HT1080 (cell line): ENCODE measurements at regions not wholly inside any gene's neighbourhood (a gene's known extent, or its start where the extent isn't known, plus 50 kb on each side); places are given as distances from the start of the nearest gene placed in this dataset.
A peak's percentile ranks its signal among the peaks of the same experiment; 100 is the strongest.

Experiments used
- DNase-seq: peaks from one replicate; pipeline ENCODE4 v3.0.0-alpha.2; 2015; ENCODE audit warnings: low read depth

DNA sequence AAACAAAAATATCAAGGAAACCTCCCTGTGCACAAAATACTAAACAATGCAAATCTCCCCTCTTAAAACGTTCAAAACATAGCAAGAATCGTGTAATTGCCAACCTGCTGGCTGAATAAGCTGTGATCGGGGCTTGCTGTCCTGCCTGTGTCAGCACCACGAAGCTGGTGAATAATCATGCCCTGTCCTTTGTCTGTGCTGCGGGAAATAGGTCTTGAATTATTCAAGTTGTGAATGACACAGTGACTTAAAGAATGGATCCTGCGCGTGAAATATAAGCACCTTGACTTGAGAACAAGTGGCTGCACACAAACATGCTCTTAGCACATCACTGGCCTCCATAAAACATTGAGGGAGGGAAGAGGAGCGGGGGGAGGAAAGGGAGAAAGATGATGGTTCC lies 130.2 kb downstream of the OAT start:
- DNase-seq = no peak

- no peak for DNase-seq
These were observed 130.9 kb downstream of the OAT start for GRCh38 chr10:124287791-124288190.

GRCh38 chr10:124287071-124287685 lies 131.5 kb downstream of the OAT start:
- no peak for DNase-seq

- DNase-seq = no peak
These were observed 132.1 kb downstream of the OAT start for GRCh38 chr10:124286621-124287020.

DNA sequence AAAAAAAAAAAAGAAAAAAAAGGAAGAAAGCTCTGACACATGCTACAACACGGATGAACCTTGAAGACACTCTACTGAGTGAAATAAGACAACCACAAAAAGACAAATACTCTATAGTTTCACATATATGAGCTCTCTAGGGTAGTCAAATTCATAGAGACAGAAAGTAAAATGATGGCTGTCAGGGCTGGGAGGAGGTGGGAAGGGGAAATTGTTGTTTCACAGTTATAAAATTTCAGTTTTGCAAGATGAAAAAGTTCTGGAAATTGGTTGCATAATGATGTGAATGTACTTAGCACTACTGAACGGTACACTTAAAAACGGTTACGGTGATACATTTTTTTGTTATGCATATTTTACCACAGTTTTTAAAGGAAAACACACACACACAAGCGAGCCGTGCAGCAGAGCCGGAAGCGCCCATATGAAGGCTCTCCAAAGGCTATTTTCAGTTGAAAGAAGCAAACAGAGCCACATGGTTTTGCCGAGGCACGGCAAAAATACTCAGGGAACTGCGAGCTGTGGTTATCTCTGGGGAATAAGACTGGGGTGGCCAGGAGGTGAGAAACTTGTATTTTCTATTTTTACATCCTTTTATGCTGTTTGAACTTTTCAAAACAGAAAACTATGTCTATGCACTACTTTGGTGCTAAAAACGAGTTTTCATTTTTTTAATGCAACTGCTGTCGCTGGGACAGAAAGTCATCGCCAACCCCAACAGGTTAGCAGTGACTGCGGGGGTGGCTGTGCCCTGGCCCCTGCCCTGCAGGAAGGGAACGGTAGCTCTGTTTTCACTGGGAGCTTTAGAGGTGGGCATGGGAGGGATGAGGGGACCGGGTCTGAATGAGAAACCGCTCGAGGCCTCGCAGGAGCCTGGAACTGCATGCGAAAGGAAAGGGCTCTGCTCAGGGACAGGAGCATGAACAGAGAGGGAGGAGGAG lies 132.9 kb downstream of the OAT start:
- no peak for DNase-seq

GRCh38 chr10:124283949-124284250 lies 134.8 kb downstream of the OAT start:
- no peak for DNase-seq

DNA sequence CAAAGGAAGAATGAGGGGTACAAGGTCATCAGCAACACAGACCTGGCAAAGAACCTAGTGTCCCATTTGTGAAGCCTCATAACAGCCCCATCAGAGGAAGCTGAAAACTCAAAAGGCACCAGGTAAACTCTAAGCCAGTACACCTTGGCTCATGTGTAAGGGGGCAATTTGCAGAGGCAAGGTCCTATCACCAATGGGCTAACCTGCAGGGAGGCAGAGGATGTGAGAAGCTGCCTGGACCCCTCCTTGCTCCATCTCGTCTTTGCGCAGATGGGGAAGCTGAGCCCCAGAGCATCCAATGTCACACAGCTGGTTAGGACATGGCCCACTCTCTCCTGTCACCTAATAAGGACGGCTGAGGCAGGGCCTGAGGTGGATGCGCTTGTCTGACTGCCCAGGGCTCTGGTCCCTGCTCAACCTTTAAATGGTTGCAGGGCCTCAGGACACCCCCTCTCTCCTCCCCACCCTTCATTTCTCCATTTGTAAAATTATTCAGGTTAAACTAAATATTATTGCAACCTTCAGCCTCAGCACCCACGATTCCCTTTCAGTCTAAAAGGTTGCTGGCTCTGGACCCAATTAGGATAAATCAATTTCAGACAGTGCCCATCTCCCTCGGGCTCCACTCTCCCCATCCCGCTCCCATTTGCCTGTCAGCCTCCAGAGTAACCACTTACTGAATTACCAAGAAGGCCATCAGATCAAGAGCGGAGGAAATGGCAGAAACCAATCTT lies 135.3 kb downstream of the OAT start:
- no peak for DNase-seq

- no peak for DNase-seq
These were observed 136.4 kb downstream of the OAT start for GRCh38 chr10:124282326-124282725.

- no peak for DNase-seq
These were observed 137.1 kb downstream of the OAT start for GRCh38 chr10:124281666-124282065.

GRCh38 chr10:124280916-124281315 lies 137.8 kb downstream of the OAT start:
- no peak for DNase-seq

DNA sequence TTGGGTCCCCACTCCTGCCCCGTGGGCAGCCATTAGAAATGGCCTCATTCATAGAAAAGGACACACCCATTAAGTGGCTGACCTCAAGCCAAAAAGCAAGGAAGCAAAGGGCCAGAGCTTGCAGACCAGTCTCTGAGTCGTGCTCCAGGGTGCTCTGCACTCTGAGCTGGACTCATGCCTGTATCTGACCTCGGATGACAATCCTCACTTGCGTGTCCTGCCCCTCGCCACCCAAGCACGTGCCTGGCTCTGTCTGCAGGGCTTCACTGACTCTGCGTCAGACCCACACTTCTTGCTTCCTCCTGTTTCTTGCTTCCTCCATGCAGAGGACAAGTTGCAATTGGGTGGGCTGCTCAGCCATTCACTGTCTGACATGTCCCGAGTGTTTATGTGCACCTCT lies 138.8 kb downstream of the OAT start:
- no peak for DNase-seq

DNA sequence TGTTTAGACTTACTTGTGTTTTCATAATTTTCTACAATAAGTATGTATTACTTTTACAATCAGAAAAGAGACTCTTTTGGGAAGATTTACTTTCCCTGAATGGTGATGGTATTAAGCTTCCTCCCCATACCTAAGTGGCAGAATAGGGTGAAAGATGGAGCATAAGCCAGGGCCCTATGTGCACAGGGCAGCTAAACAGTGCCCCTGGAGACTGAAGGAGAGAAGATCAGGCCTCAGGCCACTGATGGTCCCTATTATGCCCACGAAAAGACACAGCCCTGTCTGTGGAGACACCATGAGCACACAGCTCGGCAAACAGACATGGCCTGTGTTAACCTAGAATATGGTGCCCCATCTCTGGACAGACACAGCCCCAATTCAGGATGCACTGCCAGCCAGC lies 139.4 kb downstream of the OAT start:
- no peak for DNase-seq

DNA sequence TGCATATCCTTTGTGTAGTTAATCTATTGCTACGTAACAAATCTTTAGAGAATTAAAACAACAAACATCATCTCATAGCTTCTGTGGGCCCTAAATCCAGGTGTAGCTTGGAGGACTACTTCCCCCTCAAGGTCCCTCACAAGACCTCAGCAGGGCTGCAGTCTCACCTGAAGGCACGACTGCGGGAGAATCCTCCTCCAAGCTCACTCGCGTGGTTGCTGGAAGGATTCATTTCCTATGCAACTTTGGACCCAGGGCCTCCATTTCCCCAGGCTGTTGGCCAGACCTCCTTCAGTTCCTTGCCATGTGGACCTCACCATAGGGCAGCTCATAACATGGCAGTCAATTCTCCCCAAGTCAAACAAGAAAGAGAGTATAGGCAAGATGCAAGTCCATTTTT lies 140.4 kb downstream of the OAT start:
- DNase-seq = no peak

DNA sequence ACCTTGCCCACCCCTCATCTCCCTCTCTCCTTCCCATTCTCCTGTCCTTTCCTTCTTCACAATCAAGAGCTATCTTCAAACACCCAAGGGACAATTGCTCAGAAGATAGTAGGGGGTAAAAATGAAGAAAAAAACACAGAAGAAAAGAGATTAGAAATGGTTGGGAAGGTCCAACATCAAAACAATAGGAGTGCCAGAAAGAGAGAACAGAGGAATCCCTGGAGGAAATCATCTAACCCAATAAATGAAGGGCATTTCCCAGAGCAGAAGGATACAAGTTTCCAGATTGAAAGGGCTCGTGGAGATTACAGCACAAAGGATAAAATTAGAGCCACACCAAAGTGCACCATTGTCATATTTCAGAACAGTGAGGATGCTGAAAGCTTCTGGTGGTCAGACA lies 145.6 kb downstream of the OAT start:
- no peak for DNase-seq

DNA sequence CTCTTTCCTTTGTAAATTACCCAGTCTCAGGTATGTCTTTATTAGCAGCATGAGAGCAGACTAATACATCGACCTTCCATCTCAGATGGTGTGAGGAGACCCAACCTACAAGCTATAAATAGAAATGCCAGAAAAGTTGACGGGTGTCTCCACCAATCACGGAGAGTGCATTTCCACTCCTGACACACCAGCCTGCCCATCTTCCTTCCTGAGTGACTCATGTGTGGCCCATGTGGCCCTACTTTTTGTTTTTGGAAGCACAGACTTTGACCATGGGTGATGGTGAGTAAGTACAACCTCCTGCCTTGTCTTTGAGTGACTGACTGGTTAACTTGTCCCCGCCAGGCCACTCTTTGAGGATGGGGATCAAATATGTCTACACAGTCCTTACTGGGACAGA lies 147.0 kb downstream of the OAT start:
- no peak for DNase-seq

GRCh38 chr10:124270530-124271327 lies 148.0 kb downstream of the OAT start:
- no peak for DNase-seq

DNA sequence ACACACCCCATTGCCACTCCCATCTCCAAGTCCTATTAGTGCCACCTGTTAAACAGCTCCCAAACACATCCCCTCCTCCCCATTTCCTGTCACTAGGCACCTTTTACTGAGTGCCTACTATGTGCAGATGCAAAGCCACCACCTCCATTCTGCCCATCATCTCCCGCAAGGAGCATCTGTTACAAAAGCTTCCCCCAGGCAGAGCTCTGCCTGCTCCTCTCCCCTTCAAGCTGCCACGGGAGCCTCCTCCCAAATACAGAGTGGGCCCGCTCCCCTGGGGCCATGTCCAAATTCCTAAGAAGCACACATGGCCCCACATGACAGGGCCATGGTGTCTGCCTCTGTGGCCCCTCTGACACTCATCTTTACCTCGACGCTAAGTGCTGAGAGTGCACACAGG lies 149.7 kb downstream of the OAT start:
- DNase-seq = no peak

DNA sequence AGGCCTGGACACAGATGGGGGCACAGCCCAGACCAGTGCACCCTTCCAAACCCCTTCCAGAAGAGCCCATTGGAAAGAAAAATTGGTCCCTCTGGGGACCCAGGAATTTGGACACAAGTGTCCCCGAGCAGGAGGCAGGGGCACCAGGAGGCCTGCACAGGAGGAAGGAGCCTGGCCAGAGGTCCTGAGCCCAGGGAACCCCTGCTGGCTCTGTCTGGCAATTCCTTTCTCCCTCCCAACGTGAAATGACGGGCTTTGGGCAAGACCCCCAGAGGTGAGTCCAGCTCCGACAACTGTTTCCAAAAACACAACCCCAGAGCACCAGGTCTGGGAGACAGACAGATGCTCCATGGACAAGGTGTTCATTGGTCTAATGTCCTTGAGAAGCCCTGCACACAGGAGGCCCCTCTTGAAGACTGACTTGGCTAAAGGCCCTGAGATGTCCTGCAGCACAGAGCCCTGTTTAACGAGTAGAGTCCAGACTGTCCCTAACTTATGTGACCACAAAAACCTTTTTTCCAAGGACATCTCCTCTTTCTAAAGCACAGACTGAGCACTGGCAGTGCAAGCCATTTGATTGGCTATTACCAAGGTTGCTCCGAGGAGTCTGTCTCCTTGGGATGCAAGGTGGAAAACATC lies 150.7 kb downstream of the OAT start:
- DNase-seq = no peak

GRCh38 chr10:124267231-124267885 lies 151.4 kb downstream of the OAT start:
- no peak for DNase-seq

DNA sequence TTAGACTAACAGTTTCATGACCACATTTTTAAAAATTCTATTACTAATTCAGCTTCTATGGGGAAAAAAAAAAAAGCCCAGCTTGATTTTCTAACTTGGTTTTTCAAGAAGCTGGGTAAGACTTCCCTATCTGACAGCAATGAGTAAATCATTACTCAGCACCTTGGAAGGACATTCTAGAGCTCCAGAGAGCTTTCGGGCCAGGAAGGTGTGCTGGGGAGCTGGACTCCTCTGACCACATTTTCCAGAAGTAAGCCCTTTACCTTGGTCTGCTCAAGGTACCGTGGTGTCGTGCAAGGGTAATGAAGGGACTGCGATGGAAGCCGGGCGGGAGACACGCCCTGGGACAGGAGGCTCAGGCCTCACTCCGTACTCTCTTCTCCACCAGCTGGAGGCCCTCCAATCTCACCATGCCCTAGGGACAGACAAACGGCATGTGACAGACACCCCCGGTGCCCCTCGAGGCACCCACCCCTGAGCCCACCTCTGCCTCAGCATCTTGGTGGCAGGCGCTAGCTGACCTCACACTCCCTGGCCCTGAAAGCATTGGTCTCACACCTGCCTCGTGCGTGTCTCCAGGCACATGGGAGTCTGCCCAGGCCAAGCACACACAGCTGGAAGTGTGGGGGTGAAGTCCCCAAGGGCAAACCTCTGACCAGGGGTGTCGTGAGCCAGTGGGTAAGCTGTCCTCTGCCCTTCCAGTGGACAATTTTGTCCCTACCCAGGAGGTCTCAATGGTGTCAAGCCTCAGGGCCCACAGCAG lies 152.1 kb downstream of the OAT start:
- peak; percentile 29 for DNase-seq
